ENCODE measurements at regions not wholly inside any gene's neighbourhood (a gene's known extent, or its start where the extent isn't known, plus 50 kb on each side); places are given as distances from the start of the nearest gene placed in this dataset.

DNA sequence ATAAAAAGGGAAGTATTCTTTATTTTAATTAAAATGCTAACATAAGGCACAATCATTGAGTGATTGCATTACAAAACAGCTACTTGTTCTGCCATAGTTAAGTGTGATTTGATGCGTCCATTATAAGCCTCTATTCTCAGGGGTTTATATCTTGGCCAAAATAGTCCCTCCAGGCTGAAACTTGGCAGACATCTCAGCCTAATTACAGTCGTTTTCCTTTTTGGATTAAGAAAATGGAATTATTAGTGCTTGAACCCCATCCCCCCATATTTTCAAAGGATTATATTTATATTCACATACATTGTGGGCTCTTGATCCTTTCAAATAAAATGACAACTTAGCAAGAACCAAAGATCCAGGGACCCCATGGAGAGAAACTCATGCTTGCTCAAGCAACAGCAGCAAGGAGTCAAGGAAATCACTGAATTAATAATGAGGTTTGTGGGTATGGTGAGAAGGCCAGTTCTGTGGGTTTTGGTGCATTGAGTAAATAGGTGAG, 66.7 kb upstream of the NEUROD6 start:
- TF ChIP-seq YY1 (IDR thresholded peaks at IDR 0.05; ENCODE audit: insufficient read depth, insufficient read length) (no peak), ZNF274 (IDR thresholded peaks at IDR 0.05; ENCODE audit: low read depth, low read length) (no peak), SUZ12 (IDR thresholded peaks at IDR 0.05; ENCODE audit: extremely low read depth, insufficient read depth, insufficient read length) (no peak)
